ENCODE measurements at regions not wholly inside any gene's neighbourhood (a gene's known extent, or its start where the extent isn't known, plus 50 kb on each side); places are given as distances from the start of the nearest gene placed in this dataset.

DNA sequence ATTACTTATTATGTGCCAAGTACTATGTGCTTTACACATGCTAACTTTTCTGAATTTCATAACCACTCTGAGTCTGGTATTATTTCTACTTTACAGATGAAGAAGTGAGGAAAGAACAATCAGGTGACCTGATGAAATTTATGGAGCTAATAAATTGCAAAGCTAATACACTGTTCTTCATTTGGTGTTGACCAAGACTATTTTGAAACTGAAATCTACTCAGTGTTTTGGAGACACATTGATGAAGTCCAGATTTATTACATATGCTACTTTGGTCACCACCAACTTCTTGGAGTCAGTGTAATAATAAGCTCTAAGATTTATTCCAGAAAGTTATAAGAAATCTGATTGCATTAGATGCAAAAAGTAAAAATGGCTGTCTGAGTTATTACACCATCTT lies 637.9 kb downstream of the FAT4 start:
- Histone ChIP-seq H3F3A (ENCODE audit: insufficient read depth, low read length) (no peaks in the 10 kb centered on the region), H3K9me3 (replicated peaks; ENCODE audit: insufficient read depth, low read length) (no peaks in the 10 kb centered on the region), H3K9me2 (replicated peaks; ENCODE audit: insufficient read depth, low read length) (no peaks in the 10 kb centered on the region), H3K27me3 (replicated peaks; ENCODE audit: insufficient read depth, low read length) (no peaks in the 10 kb centered on the region), H4K20me1 (ENCODE audit: insufficient read depth, low read length) (no peaks in the 10 kb centered on the region), H3K27ac (ENCODE audit: low read length) (no peak overlapping the region), H3K4me1 (ENCODE audit: low read length) (no peaks in the 10 kb centered on the region), H3K36me3 (replicated peaks; ENCODE audit: insufficient read depth, low read length) (no peaks in the 10 kb centered on the region), H2AFZ (ENCODE audit: low read length) (no peak overlapping the region), H3K4me2 (ENCODE audit: low read depth, low read length) (no peak overlapping the region), H3K9ac (ENCODE audit: low read length) (no peak overlapping the region), H3K79me2 (ENCODE audit: low read length) (no peaks in the 10 kb centered on the region), H3K4me3 (ENCODE audit: low read length) (no peak overlapping the region)
- no peak for TF ChIP-seq CTCF (IDR thresholded peaks at IDR 0.05; ENCODE audit: low read length)
- TF ChIP-seq EZH2phosphoT487 (IDR thresholded peaks at IDR 0.05; ENCODE audit: low read length), result no peak
- TF ChIP-seq EZH2 (optimal IDR thresholded peaks at IDR 0.05; ENCODE audit: low read depth, low read length), result no peak
- DNase-seq, result no peak

DNA sequence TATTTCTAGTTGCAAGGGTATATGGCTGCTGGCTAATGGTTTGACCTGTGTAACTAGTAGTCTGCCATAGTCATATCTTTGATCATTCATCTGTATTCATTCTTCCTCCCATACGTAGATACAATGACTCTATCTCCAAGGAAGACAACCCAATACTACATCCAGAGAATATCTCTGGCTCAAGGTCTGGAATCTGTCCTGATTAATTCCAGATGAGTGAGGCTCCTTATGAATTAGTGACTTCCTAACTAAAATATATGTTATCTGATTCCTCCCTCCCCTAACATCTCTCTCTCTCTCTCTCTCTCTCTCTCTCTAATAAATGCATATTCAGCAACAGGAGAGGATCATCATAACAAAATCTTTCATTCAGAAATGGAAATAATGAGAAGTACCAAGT lies 641.5 kb downstream of the FAT4 start:
- Histone ChIP-seq H4K20me1 (ENCODE audit: insufficient read depth, low read length) (no peaks in the 10 kb centered on the region), H3K27me3 (replicated peaks; ENCODE audit: insufficient read depth, low read length) (no peaks in the 10 kb centered on the region), H3K4me3 (ENCODE audit: low read length) (no peak overlapping the region), H3K27ac (ENCODE audit: low read length) (no peak overlapping the region), H3F3A (ENCODE audit: insufficient read depth, low read length) (no peaks in the 10 kb centered on the region), H3K4me2 (ENCODE audit: low read depth, low read length) (no peak overlapping the region), H3K4me1 (ENCODE audit: low read length) (peaks cover 6% of the 10 kb centered on the region; the same call in 1 of the 2 replicates), H3K9me3 (replicated peaks; ENCODE audit: insufficient read depth, low read length) (no peaks in the 10 kb centered on the region), H3K36me3 (replicated peaks; ENCODE audit: insufficient read depth, low read length) (no peaks in the 10 kb centered on the region), H3K79me2 (ENCODE audit: low read length) (no peaks in the 10 kb centered on the region), H3K9me2 (replicated peaks; ENCODE audit: insufficient read depth, low read length) (no peaks in the 10 kb centered on the region), H3K9ac (ENCODE audit: low read length) (no peak overlapping the region), H2AFZ (ENCODE audit: low read length) (no peak overlapping the region)
- no peak for DNase-seq
- TF ChIP-seq EZH2 (optimal IDR thresholded peaks at IDR 0.05; ENCODE audit: low read depth, low read length) (no peak), EZH2phosphoT487 (IDR thresholded peaks at IDR 0.05; ENCODE audit: low read length) (no peak), CTCF (IDR thresholded peaks at IDR 0.05; ENCODE audit: low read length) (no peak)

- no peaks in the 10 kb centered on the region for H3K79me2 ChIP-seq (ENCODE audit: low read length)
- H3K9me3 ChIP-seq (replicated peaks; ENCODE audit: insufficient read depth, low read length), result no peaks in the 10 kb centered on the region
- H3K27ac ChIP-seq (ENCODE audit: low read length), result no peak overlapping the region
- no peak for TF ChIP-seq CTCF (IDR thresholded peaks at IDR 0.05; ENCODE audit: low read length)
- TF ChIP-seq EZH2 (optimal IDR thresholded peaks at IDR 0.05; ENCODE audit: low read depth, low read length), result no peak
- no peak for TF ChIP-seq EZH2phosphoT487 (IDR thresholded peaks at IDR 0.05; ENCODE audit: low read length)
- no peak overlapping the region for H3K4me2 ChIP-seq (ENCODE audit: low read depth, low read length)
- DNase-seq, result peak; percentile 48
- H3K9me2 ChIP-seq (replicated peaks; ENCODE audit: insufficient read depth, low read length), result no peaks in the 10 kb centered on the region
- H3K4me3 ChIP-seq (ENCODE audit: low read length), result no peak overlapping the region
- H3K36me3 ChIP-seq (replicated peaks; ENCODE audit: insufficient read depth, low read length), result no peaks in the 10 kb centered on the region
- no peaks in the 10 kb centered on the region for H4K20me1 ChIP-seq (ENCODE audit: insufficient read depth, low read length)
- no peak overlapping the region for H3K9ac ChIP-seq (ENCODE audit: low read length)
- no peaks in the 10 kb centered on the region for H3K27me3 ChIP-seq (replicated peaks; ENCODE audit: insufficient read depth, low read length)
- no peaks in the 10 kb centered on the region for H3F3A ChIP-seq (ENCODE audit: insufficient read depth, low read length)
- peaks cover 6% of the 10 kb centered on the region; the same call in 1 of the 2 replicates for H3K4me1 ChIP-seq (ENCODE audit: low read length)
- H2AFZ ChIP-seq (ENCODE audit: low read length), result no peak overlapping the region
Observed at GRCh38 chr4:125958519-125958918, 643.8 kb downstream of the FAT4 start.
